ENCODE measurements at regions not wholly inside any gene's neighbourhood (a gene's known extent, or its start where the extent isn't known, plus 50 kb on each side); places are given as distances from the start of the nearest gene placed in this dataset.

- Histone ChIP-seq H3K4me2 (no peak overlapping the region), H3K4me3 (no peak overlapping the region), H3K9me3 (0 out of 3 replicates have a peak, but pooled peaks cover 3% of the 10 kb centered on the region), H3K4me1 (peaks cover 45% of the 10 kb centered on the region), H3K27ac (0 out of 6 replicates have a peak overlapping the region, but pooled peaks of 1 of the 2 experiments have one; percentile 54)
- DNase-seq (ENCODE audit: low read depth in 1 of 2, low spot score in 1 of 2) (no peak), ATAC-seq (no peak), FAIRE-seq (no peak)
- ChIA-PET CTCF (interaction anchor here (1.1 kb wide), 1 partner anchor 99 kb away, joined by 3 read pairs; no protein-coding TSS in a partner anchor), POLR2A (no interaction called here)
- TF ChIP-seq NFE2L2 (conservative IDR thresholded peaks at IDR 0.05; ENCODE audit: low read length): no peak
- TF ChIP-seq NPAS2 (CRISPR knock-in tag; IDR thresholded peaks at IDR 0.05; ENCODE audit: borderline replicate concordance): no peak
- TF ChIP-seq, protein P1, sequence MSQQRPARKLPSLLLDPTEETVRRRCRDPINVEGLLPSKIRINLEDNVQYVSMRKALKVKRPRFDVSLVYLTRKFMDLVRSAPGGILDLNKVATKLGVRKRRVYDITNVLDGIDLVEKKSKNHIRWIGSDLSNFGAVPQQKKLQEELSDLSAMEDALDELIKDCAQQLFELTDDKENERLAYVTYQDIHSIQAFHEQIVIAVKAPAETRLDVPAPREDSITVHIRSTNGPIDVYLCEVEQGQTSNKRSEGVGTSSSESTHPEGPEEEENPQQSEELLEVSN (IDR thresholded peaks at IDR 0.05; ENCODE audit: borderline replicate concordance, low read depth): no peak
- TF ChIP-seq ATOH8 (CRISPR knock-in tag; IDR thresholded peaks at IDR 0.05; ENCODE audit: low read depth): no peak
- no peak for TF ChIP-seq GATA3 (IDR thresholded peaks at IDR 0.05; ENCODE audit: borderline replicate concordance)
- no peak for TF ChIP-seq RAD21 (conservative IDR thresholded peaks at IDR 0.05 in 1 of 2, IDR thresholded peaks at IDR 0.05 in 1 of 2)
- WGBS (ENCODE audit: missing lambda C conversion rate): 78% methylated on average over 2 of the region's 2 CpGs
Measured at GRCh38 chr17:79559111-79559887, 51.6 kb downstream of the RBFOX3 start.

DNA sequence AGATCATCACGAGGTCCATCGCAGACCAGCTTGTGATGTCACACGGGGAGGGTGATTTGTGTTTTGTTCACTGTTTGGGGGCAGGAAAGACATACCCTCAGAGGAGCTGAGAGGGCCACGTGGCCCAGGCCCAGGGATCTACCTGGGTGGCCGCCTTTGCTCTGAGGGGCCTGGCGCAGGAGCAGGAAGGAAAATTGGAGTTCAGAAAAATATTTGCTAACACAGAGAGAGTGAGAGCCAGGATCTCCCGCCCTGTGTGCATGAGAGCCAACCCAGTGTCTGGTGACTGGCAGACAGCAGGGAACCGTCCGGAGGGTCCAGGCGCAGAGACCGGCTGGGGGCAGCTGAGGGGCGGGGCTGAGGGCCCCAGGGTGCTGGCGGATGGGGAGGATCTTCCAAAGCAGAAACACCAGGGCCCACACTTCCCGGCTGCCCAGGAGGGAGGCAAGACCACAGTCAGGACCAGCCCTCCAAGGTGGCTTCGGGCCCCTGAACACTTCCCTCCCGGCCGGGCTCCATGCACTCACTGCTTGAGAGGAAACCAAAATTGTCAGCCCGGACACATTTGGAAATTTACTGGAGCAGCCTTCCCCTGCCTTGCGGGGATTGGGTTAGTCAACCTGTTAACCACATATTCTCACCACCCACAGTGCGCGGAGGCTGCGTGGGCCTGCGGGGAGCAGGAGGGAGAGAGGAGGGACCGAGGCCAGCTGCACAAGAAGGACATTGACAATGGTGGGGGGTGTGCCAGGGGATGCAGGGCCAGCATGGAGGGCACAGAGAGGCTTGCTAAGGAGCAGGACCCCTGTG lies 52.6 kb downstream of the RBFOX3 start:
- FAIRE-seq: no peak
- H3K4me2 ChIP-seq: no peak overlapping the region
- WGBS (ENCODE audit: missing lambda C conversion rate): 88% methylated on average over 24 of the region's 24 CpGs
- peak overlapping the region; percentile 10 to 54; a peak in 3 of 6 replicates for H3K27ac ChIP-seq
- ChIA-PET POLR2A (no interaction called here), CTCF (interaction anchor here (1.1 to 1.5 kb wide), 4 partner anchors 10 to 150 kb away, joined by 3 to 5 read pairs (median 4); no protein-coding TSS in a partner anchor)
- H3K9me3 ChIP-seq: peaks cover 8% of the 10 kb centered on the region; the same call in 1 of the 3 replicates
- TF ChIP-seq HEYL (CRISPR knock-in tag; IDR thresholded peaks at IDR 0.05) (no peak), HOXB13 (CRISPR knock-in tag; IDR thresholded peaks at IDR 0.05; ENCODE audit: low read depth) (no peak)
- no peak overlapping the region for H3K4me3 ChIP-seq
- peaks cover 35% of the 10 kb centered on the region for H3K4me1 ChIP-seq
- DNase-seq (ENCODE audit: low read depth in 1 of 2, low spot score in 1 of 2): no peak
- no peak for ATAC-seq

- FAIRE-seq (no peak), ATAC-seq (no peak), DNase-seq (ENCODE audit: low read depth in 1 of 2, low spot score in 1 of 2) (no peak)
- TF ChIP-seq HES2 (IDR thresholded peaks at IDR 0.05) (no peak), ELK1 (IDR thresholded peaks at IDR 0.05; ENCODE audit: low read depth, low read length) (no peak), CBX2 (IDR thresholded peaks at IDR 0.05; ENCODE audit: borderline replicate concordance, low read depth) (no peak), PHF8 (IDR thresholded peaks at IDR 0.05; ENCODE audit: borderline replicate concordance, low read depth) (no peak), KDM1A (IDR thresholded peaks at IDR 0.05; ENCODE audit: low read depth) (no peak), FOXS1 (CRISPR knock-in tag; IDR thresholded peaks at IDR 0.05) (no peak), FOSB (CRISPR knock-in tag; IDR thresholded peaks at IDR 0.05) (no peak), KDM5A (IDR thresholded peaks at IDR 0.05) (no peak), HDAC2 (IDR thresholded peaks at IDR 0.05) (no peak), MAFK (IDR thresholded peaks at IDR 0.05; ENCODE audit: partially characterized antibody) (no peak)
- TF ChIP-seq, protein P1 (IDR thresholded peaks at IDR 0.05; ENCODE audit: borderline replicate concordance, low read depth): no peak
- TF ChIP-seq, protein P2, sequence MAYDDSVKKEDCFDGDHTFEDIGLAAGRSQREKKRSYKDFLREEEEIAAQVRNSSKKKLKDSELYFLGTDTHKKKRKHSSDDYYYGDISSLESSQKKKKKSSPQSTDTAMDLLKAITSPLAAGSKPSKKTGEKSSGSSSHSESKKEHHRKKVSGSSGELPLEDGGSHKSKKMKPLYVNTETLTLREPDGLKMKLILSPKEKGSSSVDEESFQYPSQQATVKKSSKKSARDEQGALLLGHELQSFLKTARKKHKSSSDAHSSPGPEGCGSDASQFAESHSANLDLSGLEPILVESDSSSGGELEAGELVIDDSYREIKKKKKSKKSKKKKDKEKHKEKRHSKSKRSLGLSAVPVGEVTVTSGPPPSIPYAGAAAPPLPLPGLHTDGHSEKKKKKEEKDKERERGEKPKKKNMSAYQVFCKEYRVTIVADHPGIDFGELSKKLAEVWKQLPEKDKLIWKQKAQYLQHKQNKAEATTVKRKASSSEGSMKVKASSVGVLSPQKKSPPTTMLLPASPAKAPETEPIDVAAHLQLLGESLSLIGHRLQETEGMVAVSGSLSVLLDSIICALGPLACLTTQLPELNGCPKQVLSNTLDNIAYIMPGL (CRISPR knock-in tag; IDR thresholded peaks at IDR 0.05; ENCODE audit: borderline replicate concordance): no peak
- TF ChIP-seq, protein P3, sequence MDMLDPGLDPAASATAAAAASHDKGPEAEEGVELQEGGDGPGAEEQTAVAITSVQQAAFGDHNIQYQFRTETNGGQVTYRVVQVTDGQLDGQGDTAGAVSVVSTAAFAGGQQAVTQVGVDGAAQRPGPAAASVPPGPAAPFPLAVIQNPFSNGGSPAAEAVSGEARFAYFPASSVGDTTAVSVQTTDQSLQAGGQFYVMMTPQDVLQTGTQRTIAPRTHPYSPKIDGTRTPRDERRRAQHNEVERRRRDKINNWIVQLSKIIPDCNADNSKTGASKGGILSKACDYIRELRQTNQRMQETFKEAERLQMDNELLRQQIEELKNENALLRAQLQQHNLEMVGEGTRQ (IDR thresholded peaks at IDR 0.05): no peak
- Histone ChIP-seq H3K4me2 (no peak overlapping the region), H3K9me3 (peaks cover 14% of the 10 kb centered on the region; the same call in 2 of the 3 replicates), H3K4me1 (peaks cover 27% of the 10 kb centered on the region), H3K4me3 (no peak overlapping the region), H3K27ac (peak overlapping the region in 1 of 2 experiments; percentile 54; a peak in 3 of 6 replicates)
- WGBS (ENCODE audit: missing lambda C conversion rate): 88% methylated on average over 22 of the region's 22 CpGs
- ChIA-PET CTCF (interaction anchor here (1.4 to 1.5 kb wide), 3 partner anchors 9 to 151 kb away, joined by 3 to 5 read pairs (median 4); no protein-coding TSS in a partner anchor), POLR2A (no interaction called here)
Measured at GRCh38 chr17:79557276-79558090, 53.4 kb downstream of the RBFOX3 start.

Data from A549 (cell line).